ENCODE measurements at regions not wholly inside any gene's neighbourhood (a gene's known extent, or its start where the extent isn't known, plus 50 kb on each side); places are given as distances from the start of the nearest gene placed in this dataset.

DNA sequence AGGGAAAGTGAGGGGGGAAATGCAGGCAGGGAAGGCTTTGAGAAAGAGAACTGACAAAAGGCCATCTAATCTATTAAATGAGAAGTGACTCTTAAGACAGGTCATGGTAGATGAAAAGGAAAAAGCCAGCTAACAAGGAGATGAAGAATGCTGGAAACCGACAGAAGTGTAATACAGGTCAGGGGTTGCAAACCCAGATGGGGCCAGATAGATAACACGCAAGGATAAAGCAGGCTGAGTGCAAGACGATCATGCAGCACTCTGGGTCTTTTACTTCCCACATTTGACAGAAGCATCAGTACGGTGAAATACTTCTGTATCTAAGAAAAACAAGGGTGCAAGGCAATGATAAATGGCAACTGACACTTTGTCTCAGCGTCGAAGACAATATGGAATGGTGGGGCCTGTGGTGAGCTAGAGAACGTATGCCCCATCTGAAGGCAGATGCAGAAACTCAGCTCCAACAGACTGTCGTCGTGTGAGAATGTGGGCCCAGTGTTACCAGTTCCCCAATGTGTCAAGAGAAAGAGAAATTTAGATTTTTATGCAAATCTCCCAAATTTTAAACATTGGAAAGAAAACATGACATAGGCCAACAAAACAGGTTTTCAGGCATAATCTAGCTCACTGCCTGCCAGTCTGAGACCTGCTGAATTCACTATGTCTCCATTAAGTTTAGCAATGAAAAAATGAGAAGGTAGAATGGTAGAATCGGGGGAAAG, 187.4 kb downstream of the PHLDA1 start:
- TF ChIP-seq, protein P1, sequence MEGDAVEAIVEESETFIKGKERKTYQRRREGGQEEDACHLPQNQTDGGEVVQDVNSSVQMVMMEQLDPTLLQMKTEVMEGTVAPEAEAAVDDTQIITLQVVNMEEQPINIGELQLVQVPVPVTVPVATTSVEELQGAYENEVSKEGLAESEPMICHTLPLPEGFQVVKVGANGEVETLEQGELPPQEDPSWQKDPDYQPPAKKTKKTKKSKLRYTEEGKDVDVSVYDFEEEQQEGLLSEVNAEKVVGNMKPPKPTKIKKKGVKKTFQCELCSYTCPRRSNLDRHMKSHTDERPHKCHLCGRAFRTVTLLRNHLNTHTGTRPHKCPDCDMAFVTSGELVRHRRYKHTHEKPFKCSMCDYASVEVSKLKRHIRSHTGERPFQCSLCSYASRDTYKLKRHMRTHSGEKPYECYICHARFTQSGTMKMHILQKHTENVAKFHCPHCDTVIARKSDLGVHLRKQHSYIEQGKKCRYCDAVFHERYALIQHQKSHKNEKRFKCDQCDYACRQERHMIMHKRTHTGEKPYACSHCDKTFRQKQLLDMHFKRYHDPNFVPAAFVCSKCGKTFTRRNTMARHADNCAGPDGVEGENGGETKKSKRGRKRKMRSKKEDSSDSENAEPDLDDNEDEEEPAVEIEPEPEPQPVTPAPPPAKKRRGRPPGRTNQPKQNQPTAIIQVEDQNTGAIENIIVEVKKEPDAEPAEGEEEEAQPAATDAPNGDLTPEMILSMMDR (IDR thresholded peaks at IDR 0.05), result no peak
- TF ChIP-seq POLR2AphosphoS5 (IDR thresholded peaks at IDR 0.05), result no peak
- no peak for TF ChIP-seq POLR2A (IDR thresholded peaks at IDR 0.05)
- H3K27ac ChIP-seq, result no peak overlapping the region
- no peaks in the 10 kb centered on the region for H3K9me3 ChIP-seq
- no peaks in the 10 kb centered on the region for H3K27me3 ChIP-seq (replicated peaks; ENCODE audit: insufficient read depth)
- 85% methylated on average over 10 of the region's 10 CpGs for WGBS
- no peaks in the 10 kb centered on the region for H3K4me1 ChIP-seq (replicated peaks)
- DNase-seq (ENCODE audit: low spot score), result no peak
- H3K36me3 ChIP-seq, result no peaks in the 10 kb centered on the region
- intact Hi-C loops (cut with DNase I), result no loop called here
- H3K4me3 ChIP-seq, result no peak overlapping the region

DNA sequence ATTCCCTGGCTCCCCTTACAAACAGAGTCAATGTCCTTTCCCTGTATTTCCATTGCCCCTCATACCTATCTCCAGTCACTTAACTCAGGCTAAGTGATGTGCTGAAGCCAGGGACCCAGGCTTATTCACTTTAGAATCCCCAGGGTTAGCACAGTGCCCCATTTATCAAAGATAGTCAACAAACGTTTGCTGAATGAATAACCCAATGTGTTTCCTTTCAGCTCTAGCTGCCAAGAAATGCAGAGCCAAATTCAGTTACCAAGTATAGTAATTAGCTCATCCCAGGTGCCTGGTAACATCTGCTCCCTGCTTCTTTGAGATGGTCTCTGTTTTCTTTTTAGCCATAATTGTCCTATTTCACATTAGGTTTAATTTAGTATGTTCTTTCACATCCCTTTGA, 189.5 kb downstream of the PHLDA1 start:
- WGBS, result 17% methylated on average over 1 of the region's 1 CpG
- H3K9me3 ChIP-seq, result no peaks in the 10 kb centered on the region
- no peak for DNase-seq (ENCODE audit: low spot score)
- no peak overlapping the region for H3K4me3 ChIP-seq
- H3K27ac ChIP-seq, result no peak overlapping the region
- intact Hi-C loops (cut with DNase I), result no loop called here
- no peak for TF ChIP-seq POLR2AphosphoS5 (IDR thresholded peaks at IDR 0.05)
- no peak for TF ChIP-seq POLR2A (IDR thresholded peaks at IDR 0.05)
- TF ChIP-seq, protein P1 (IDR thresholded peaks at IDR 0.05), result no peak
- no peaks in the 10 kb centered on the region for H3K36me3 ChIP-seq
- H3K4me1 ChIP-seq (replicated peaks), result no peaks in the 10 kb centered on the region
- H3K27me3 ChIP-seq (replicated peaks; ENCODE audit: insufficient read depth), result no peaks in the 10 kb centered on the region

DNA sequence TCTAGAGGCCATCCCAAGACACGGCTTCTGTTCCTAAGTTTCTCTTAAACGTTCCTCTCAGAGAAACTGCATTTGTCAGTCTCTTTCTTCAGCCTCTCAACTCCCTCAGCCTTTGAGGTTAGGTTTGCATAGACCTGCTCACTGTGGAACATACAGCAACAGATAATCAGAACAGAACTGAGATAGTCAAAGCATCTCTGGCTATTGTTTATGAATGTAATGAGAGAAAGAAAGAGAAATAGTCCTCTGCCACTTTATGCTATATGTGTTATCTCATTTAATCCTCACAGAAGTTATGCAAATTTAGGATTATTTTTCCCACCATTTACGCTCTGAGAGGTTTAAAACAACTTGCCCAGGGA, 190.6 kb downstream of the PHLDA1 start:
- no peak for DNase-seq (ENCODE audit: low spot score)
- no peaks in the 10 kb centered on the region for H3K36me3 ChIP-seq
- intact Hi-C loops (cut with DNase I), result no loop called here

DNA sequence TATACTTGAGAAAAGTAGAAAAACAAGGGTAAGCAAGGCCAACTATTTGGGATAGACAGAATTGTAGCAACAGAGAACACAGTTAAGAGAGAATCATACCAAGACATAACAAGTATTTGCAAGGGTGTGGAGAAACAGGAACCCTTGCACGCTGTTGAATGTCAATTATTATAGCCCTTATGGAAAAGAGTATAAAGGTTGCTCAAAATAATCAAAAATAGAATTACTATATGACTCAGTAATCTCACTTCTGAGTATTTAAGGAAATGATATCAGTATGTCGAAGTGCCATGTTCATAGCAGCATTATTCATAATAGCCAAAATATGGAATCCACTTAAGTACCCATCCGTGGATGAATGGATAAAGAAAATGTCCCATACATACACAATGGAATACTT, 193.3 kb downstream of the PHLDA1 start:
- Histone ChIP-seq H3K36me3 (no peaks in the 10 kb centered on the region), H3K4me3 (no peak overlapping the region), H3K27me3 (replicated peaks; ENCODE audit: insufficient read depth) (no peaks in the 10 kb centered on the region), H3K4me1 (replicated peaks) (no peaks in the 10 kb centered on the region), H3K27ac (no peak overlapping the region), H3K9me3 (no peaks in the 10 kb centered on the region)
- TF ChIP-seq, protein P1 (IDR thresholded peaks at IDR 0.05), result no peak
- TF ChIP-seq POLR2AphosphoS5 (IDR thresholded peaks at IDR 0.05), result no peak
- TF ChIP-seq POLR2A (IDR thresholded peaks at IDR 0.05), result no peak
- intact Hi-C loops (cut with DNase I), result no loop called here
- DNase-seq (ENCODE audit: low spot score), result no peak
- WGBS, result 78% methylated on average over 3 of the region's 3 CpGs

More for the DNA sequence above, 190.6 kb downstream of the PHLDA1 start:
- Histone ChIP-seq H3K4me1 (replicated peaks) (no peaks in the 10 kb centered on the region), H3K27ac (no peak overlapping the region), H3K27me3 (replicated peaks; ENCODE audit: insufficient read depth) (no peaks in the 10 kb centered on the region), H3K4me3 (no peak overlapping the region), H3K9me3 (no peaks in the 10 kb centered on the region)
- 91% methylated on average over 3 of the region's 3 CpGs for WGBS
- TF ChIP-seq, protein P1 (IDR thresholded peaks at IDR 0.05), result no peak
- no peak for TF ChIP-seq POLR2A (IDR thresholded peaks at IDR 0.05)
- TF ChIP-seq POLR2AphosphoS5 (IDR thresholded peaks at IDR 0.05), result no peak

DNA sequence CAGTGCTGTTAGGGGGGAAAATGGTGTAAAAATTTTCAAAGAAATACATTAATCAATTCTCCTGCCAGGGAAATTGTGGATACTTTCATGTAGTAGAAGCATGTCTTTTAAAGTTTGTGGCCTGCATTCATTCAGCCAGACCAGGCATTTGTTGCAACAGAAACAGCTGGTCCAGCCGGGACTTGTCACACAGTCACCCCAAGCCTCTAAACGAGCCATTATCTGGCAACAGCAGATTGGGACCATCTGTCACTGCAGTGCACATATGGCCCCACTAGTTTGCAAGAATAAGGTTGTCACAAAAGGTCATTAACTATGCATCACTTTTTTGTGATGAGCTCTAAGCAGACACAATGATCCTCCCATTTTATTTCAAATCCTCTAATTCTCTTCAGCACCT, 193.9 kb downstream of the PHLDA1 start:
- Histone ChIP-seq H3K4me1 (replicated peaks) (no peaks in the 10 kb centered on the region), H3K27me3 (replicated peaks; ENCODE audit: insufficient read depth) (no peaks in the 10 kb centered on the region), H3K4me3 (no peak overlapping the region), H3K27ac (no peak overlapping the region), H3K36me3 (no peaks in the 10 kb centered on the region), H3K9me3 (no peaks in the 10 kb centered on the region)
- intact Hi-C loops (cut with DNase I), result no loop called here
- DNase-seq (ENCODE audit: low spot score), result no peak
- WGBS, result 60% methylated on average over 2 of the region's 2 CpGs
- TF ChIP-seq POLR2A (IDR thresholded peaks at IDR 0.05) (no peak), POLR2AphosphoS5 (IDR thresholded peaks at IDR 0.05) (no peak)
- TF ChIP-seq, protein P1 (IDR thresholded peaks at IDR 0.05), result no peak

Data from prostate gland (tissue), 2 donors.